T follicular helper cell (primary cell): ENCODE measurements at regions not wholly inside any gene's neighbourhood (a gene's known extent, or its start where the extent isn't known, plus 50 kb on each side); places are given as distances from the start of the nearest gene placed in this dataset.

Source experiments
- DNase-seq: peaks from one replicate; pipeline ENCODE4 v3.0.0-alpha.2; 2020; ENCODE audit warnings: low read depth

DNA sequence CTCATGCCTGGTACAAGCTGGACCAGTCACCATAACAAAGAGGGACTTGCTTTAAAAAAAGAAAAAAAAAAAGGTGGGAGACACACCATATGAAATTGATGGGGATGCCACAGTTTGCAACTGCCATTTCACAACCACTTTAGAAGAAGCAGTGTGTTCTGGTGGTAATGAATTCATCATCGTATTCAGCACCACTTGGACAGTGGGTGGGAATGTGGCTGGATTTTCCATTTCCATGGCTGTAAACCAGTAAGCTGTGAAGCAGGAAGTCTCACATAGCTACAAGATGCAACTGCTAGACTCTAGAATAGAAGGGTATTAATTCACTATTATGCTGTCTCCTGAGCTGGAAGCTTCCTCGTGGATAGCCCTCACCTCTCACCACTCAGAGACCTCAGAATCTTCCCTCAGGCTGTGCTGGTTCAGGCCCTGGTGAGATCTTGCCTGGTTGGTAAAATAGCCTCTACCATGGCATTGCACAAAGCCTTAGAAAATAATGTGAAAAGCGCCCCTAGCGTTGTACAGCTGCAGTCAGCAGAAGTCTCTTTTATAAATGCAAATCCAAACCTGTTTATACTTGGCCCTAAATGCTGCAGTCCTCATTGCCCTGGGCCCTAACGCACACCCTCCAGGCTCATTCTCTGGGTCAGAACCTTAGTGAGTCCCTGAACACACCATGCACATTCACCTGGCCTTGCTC, 150.7 kb downstream of the KCTD15 start:
- no peak for DNase-seq

DNA sequence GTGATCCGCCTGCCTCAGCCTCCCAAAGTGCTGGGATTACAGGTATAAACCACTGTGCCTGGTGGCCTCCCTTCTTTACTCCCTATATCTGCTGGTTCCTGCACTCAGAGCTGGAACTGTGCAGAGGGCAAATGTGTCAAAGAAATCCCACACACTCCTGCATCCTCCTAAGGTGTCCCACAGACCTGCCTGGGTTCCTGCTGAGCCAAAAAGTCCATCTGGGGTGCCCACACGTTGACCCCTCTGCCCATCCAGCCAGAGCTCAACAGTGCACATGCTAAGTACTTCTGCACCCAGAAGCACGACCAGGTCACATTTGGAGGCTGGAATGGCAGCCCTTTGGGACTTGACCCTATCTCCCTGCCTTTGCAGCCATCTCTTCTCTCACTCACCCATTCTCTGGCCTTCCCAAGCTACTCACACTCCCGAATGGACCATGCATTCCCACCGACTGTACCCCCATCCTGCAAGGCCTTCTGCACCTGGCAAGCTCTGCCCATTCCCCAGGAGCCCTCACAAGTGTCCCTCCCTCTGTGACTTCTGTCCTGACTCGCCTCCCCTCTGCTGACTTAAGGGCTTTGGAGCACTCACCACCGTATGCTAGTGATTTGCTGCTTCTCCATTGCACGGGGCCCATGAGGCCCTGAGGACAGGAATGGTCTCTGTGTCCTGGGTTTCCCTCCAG, 152.1 kb downstream of the KCTD15 start:
- DNase-seq: no peak

DNA sequence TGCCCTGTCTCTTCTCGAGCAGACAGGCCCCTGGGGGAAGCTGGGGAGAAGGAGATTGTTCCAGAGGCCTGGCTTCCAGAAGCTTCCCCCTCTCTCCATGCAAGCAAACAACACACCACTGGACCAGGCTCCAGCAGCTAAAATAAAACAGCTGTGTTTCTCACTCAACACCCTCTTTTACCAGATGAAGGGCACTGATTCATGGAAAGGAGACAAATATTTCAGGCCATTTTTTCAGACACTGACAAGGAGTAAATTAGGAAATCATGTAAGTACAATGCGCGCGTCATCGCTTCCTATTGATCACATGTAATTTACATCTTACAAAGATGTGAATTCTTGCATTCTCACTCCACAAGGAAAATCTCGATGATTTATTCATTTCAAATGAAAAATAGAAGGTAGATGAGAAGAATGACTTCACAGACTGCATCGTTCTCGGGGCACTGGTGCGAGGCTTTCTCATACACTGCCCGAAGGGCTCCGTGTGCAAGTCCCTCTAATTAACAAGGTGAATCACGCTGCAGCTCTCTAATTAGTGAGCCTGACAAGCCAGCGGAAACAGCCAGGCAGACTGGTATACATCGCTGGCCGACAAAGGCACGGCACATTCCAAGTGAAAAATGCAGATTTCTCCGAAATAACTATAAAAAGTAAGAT, 153.6 kb downstream of the KCTD15 start:
- DNase-seq: no peak

- DNase-seq: no peak
Measured at GRCh38 chr19:33953023-33953422, 156.4 kb downstream of the KCTD15 start.

GRCh38 chr19:33953592-33953991, 156.9 kb downstream of the KCTD15 start:
- no peak for DNase-seq

DNA sequence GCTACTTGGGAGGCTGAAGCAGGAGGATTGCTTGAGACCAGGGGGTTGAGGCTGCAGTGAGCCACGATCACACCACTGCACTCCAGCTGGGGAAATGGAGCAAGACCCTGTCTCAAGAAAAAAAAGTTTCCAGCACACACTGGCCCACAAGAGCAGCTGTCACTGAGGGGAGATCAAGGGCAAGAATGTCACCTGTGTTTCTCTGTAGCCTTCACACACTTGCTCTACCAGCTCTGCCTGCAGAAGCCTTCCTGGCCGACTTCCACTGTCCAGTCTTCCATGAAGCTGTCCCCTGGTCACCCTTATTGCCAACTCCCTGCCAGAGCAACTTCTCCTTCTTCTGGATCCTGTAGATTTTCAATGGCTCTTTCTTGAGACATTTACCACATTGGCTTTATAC, 158.0 kb downstream of the KCTD15 start:
- DNase-seq: no peak

DNA sequence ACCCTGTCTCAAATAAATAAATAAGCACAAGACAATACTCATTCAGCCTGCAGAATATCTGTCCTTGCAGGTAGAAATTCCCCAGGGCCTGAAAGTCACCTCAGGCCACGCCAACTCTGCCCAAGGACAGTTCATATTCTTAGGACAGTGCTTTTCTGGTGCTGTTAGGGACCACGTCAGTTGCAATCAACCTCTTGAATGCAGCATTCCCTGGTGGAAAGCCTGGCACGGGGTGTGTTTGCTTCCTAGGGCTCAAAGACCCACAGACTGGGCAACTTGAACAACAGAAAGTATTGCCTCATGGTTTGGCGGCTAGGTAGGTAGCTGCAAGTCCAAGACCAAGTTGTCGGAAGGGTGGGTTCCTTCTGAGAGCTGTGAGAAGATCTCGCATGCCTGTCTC, 160.3 kb downstream of the KCTD15 start:
- DNase-seq: no peak

GRCh38 chr19:33957804-33958203, 161.1 kb downstream of the KCTD15 start:
- DNase-seq: no peak

- no peak for DNase-seq
Measured at GRCh38 chr19:33960566-33960965, 163.9 kb downstream of the KCTD15 start.

DNA sequence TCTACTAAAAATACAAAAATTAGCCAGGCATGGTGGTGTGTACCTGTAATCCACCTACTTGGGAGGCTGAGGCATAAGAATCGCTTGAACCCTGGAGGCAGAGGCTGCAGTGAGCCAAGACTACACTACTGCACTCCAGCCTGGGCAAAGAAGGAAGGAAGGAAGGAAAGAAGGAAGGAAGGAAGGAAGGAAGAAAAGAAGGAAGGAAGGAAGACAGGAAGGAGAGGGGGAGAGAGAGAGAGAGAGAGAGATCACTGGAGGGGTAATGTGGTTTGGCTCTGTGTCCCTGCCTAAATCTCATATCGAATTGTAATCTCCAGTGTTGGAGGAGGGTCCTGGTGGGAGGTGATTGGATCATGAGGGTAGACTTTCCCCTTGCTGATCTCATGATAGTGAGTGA, 165.5 kb downstream of the KCTD15 start:
- no peak for DNase-seq

- no peak for DNase-seq
Measured at GRCh38 chr19:33963514-33963913, 166.8 kb downstream of the KCTD15 start.

DNA sequence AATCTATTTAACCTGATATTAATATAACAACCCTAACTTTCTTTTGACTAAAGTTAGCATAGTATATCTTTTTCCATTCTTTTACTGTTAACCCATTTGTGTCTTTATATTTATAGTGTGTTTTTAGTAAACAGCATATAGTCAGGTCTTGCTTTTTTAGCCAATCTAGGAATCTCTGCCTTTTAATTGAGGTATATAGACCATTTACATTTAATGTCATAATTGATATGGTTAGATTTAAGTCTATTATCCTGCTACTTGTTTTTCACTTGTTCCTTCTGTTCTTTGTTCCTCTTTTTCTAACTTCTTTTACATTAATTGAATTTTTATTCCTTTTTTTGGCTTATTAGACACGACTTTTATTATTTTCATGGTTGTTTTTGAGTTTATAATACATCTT, 174.4 kb downstream of the KCTD15 start:
- DNase-seq: no peak

- DNase-seq: no peak
Measured at GRCh38 chr19:33977756-33978685, 181.4 kb downstream of the KCTD15 start.

GRCh38 chr19:33982706-33983105, 186.0 kb downstream of the KCTD15 start:
- DNase-seq: no peak

- no peak for DNase-seq
Measured at GRCh38 chr19:33988601-33989000, 183.7 kb upstream of the LSM14A start.

DNA sequence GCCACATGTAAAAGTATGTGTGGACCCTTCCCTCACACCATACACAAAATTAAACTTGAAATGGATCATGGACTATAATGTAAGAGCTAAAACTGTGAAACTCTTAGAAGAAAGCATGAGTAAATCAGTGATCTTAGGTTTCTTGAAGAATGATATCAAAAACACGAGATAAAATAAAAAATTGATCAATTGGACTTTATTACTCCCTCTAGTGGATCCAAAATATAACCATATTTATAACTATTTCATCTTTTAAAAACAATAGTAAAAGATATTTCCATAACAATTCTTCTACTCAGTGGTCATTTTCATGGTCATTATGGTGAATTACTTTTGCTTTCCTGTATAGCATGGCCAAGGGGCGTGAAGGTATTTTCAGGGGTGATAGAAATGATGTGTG, 174.6 kb upstream of the LSM14A start:
- DNase-seq: no peak

DNA sequence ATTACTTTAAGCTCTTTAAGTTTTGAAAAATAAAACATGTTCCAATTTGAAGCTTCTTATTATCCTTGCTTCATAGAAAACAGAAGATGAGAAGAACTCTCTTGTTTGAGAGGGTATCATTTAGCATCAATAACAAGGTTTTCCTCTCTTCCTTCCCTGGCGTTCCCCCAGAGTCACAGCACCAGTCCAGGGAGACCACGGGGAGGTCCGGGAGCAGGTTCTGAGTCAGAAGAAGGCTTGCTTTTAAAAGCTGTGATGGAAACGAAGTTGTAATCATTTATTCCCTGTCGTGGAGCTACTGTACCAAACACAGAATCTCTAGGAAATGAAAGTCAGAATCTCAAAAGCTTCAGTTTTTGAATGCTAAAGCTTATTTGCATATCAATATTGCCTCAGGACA, 174.0 kb upstream of the LSM14A start:
- DNase-seq: no peak

DNA sequence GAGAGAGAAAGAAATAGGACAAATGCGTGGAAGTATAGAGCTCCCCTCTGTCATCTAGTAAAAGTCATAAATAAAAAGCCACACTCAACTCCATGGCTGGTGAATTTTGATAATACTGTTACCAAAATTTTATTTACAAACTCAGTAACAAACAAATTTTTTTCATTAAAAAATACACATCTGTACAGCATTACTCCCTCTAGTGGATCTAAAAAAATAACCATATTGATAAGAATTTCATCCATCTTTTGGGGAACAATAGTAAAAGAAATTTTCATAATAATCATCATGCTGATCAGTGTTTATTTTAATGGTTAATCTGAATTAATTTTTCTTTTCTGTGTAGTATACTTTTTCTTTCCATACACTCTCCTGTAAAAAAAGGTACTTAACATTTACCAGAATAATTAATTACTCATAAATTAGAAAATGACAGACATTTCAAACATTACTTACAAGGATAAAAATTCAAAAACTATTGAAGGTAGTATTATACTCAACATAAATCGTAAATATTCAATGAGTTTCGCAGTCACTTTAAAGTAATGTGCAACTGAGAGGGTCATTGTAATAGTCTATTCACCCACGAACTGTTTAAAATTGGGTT, 173.5 kb upstream of the LSM14A start:
- DNase-seq: no peak

GRCh38 chr19:34017024-34017423, 155.3 kb upstream of the LSM14A start:
- no peak for DNase-seq

GRCh38 chr19:34017601-34018000, 154.7 kb upstream of the LSM14A start:
- DNase-seq: no peak

- no peak for DNase-seq
Measured at GRCh38 chr19:34018546-34018945, 153.8 kb upstream of the LSM14A start.

- DNase-seq: no peak
Measured at GRCh38 chr19:34023381-34023780, 148.9 kb upstream of the LSM14A start.
